GM21786 (cell line): ENCODE measurements at regions not wholly inside any gene's neighbourhood (a gene's known extent, or its start where the extent isn't known, plus 50 kb on each side); places are given as distances from the start of the nearest gene placed in this dataset.

Experiments
- ATAC-seq: cut with Tn5 transposase; IDR thresholded peaks from one replicate; pipeline ENCODE4 v1.9.1; 2021; ENCODE audit not compliant: unreplicated experiment

GRCh38 chr1:193625255-193625654, 438.8 kb upstream of the B3GALT2 start:
- ATAC-seq, result no peak

- ATAC-seq, result no peak
Measured at GRCh38 chr1:193619911-193620310, 433.5 kb upstream of the B3GALT2 start.

- no peak for ATAC-seq
Measured at GRCh38 chr1:193614817-193615216, 428.4 kb upstream of the B3GALT2 start.

DNA sequence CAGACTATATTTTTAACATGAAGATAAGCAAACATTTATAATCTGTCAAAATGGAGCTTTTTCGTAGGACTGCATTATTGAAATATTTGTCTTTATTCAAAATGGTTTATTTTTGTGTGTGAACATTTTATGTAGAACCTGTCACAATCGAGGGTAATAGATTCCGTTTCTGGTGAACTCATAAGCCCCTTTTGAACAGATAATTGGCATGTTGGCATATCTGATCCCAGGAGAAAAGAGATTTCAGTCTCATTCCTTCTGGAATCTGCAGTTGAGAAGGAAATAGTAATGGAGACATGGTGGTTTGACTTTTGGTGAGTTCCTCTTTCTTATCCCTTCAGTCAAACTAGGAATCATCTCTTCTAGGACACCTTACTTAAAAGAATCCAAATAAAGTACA, 427.9 kb upstream of the B3GALT2 start:
- ATAC-seq, result no peak

DNA sequence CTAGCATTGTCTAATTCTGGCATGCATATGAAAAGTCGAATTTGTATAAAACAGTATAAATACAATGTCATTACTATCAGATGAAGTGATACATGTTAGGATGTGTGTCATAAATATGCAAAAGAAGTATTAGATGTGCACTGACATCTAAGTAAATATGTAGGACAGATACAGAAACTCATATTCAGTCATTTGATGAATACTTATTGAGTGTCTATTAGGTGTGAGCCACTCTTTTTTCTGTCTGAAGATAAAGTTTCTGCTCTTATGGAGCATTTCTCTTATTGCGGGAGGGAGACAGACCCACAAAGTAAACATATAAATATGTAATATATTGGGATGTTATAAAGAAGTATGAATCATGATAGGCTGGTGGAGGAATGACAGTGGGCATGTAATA, 426.6 kb upstream of the B3GALT2 start:
- no peak for ATAC-seq

- ATAC-seq, result no peak
Measured at GRCh38 chr1:193609592-193609991, 423.2 kb upstream of the B3GALT2 start.

DNA sequence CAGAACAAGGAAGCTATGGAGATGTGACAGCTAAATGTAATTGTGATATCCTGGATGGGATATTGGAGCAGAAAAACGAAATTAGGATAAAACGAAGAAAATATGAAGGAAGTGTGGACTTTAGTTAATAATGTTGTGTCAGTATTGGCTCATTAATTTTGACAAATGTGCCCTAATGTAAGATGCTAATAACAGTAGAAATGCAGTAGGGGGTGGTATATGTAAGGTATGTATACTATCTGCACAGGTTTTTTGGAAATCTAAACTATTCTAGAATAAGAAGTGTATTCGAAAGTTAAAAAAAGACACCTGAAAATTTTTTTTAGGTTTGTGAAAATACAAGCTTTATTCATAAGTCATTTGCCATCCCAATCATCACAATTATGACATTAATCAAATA, 421.4 kb upstream of the B3GALT2 start:
- no peak for ATAC-seq

DNA sequence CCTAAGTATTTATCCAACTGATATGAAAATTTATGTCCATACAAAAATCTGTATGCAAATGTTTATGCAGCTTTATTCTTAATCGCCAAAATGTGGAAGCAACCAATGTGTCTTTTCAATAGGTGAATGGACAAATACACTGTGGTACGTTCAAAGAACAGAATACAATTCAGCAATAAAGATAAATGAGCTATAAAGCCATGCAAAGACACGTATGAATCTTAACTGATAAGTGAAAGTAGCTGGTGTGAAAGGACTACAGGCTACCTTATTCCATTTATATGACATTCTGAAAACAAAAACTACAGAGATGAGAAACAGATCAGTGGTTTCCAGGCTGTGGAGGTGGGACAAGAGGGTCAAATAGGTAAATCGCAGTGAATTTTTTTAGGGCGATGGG, 419.6 kb upstream of the B3GALT2 start:
- ATAC-seq, result no peak

GRCh38 chr1:193602705-193603104, 416.3 kb upstream of the B3GALT2 start:
- ATAC-seq, result no peak

DNA sequence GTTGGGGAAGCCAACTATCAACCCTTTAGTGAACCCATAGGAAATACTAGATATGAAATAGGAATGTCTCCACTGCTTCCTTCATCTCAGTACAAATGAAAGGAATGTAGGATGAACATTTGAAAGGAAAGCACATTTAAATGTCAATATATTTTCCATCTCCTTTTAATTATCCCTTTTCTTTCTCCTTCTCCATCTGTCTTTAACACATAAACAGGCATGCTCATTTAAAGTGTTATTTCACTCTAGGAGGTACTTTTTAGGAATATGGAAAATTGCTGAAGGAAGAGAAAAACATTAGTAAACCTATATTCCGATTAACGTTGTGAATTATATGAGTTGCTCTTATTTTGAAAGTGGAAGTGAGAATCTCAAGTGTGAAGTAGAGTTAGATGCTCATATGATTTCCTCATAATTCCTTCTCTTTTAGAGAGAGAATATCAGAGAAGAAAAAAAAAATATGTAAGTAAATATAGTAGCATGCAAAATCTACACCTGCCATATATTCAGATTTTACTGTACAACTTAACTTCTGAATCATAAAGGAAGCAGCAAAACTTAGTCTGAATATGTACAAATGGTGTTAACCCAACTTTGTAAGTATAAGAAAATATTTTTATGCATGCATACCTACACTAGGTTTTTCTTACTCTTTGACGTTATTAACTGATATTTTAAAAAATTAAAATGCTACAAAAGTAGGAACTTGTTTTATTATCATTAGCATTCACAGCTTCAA, 406.9 kb upstream of the B3GALT2 start:
- no peak for ATAC-seq

GRCh38 chr1:193592317-193592716, 405.9 kb upstream of the B3GALT2 start:
- ATAC-seq, result no peak

GRCh38 chr1:193590102-193590501, 403.7 kb upstream of the B3GALT2 start:
- no peak for ATAC-seq

DNA sequence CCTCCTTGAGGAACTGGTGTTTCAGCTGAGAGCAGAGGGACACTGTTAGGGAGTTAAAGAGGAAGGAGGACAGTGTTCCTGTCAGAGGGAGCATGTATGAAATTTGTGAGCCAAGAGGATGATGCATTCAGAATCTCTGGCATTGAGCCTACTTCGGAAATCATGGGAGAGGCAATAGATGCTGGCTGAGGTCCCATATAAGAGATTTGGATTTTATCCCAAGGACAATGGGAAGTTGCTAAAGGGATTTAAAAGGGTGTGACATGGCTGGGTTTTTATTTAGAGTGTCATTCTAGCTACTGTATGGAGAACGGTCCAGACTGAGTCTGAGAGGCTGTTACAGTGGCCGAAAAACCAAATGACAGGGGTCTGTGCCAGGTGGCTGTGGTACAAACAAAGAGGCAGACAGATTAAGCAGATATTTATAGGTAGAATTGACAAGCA, 403.2 kb upstream of the B3GALT2 start:
- ATAC-seq, result no peak

DNA sequence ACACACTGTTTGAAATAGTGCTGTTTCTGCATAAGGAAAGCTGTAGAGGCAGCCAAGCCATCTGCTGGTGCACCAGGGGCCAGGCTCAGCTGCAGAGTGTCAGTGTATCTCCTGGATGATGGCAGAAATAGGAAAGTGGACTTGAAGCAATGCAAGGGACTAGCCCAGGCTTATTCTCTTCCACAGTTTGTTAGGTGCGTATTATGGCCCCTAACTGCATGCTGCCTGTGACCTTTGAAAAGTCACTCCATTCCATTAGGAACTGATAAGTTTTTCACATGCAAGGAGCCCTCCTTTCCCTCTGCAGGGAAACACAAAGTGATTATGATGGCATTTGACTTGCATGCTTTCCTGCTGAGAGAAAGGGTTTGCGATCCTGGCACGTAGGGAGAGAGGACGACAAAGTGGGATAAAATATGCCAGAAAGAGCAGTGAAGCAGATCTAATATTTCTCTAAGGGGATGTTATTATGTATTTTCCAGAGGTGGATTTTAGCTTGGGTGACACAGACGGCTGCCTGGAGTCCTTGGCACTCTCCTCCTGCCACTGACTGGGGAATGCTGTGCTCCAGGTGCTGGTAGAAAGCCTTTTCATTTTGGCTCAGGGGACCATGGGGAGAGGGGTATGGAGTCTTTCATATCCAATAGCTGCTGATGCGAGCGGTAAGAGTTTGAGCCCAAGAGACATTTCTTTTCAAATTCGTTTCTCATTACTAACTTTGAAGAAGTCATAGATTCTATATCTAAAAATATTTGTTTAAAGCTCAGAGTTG, 402.1 kb upstream of the B3GALT2 start:
- no peak for ATAC-seq

DNA sequence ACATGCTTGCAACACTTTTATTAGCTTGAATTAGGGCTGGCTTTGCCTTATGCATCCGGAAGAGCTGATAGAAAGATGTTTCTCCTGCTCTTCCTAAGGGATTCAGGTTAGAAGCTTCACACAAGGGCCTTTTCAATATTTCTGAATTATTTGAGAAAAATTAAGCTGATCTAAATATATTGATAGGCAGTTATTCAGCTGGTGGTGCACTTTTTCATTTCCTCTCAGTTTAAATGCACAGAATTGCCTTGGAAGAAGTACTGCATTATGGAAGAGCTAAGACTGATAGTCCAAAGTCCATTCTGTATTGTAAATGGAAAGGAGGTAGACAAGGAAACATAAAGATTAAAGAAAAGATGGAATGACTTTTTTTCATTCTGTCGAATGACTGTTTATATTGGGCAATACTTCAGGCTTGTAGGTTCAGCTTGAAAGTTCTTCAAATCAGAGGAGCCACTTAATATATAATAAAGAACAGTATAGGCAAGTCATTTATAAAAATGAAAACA, 398.4 kb upstream of the B3GALT2 start:
- no peak for ATAC-seq

DNA sequence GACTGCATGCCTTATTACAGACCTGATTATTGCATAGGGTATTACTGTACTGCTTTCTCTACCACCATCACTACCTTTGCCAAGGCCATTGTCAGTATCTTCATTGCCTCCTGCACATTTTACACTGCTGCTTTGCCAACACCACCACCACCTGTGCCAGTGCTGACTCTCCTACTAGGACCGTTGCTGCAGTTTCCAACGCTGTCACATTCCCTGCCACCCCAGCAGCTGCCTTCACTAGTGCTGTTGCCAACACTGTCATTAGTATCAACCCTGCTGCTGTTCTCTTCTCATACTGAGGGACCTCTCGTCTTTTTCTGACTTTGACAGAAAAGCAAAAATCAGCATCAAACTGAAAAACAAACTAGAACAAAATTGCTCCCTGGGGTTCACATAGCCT, 394.9 kb upstream of the B3GALT2 start:
- ATAC-seq, result no peak

GRCh38 chr1:193580419-193580818, 394.0 kb upstream of the B3GALT2 start:
- ATAC-seq, result no peak

DNA sequence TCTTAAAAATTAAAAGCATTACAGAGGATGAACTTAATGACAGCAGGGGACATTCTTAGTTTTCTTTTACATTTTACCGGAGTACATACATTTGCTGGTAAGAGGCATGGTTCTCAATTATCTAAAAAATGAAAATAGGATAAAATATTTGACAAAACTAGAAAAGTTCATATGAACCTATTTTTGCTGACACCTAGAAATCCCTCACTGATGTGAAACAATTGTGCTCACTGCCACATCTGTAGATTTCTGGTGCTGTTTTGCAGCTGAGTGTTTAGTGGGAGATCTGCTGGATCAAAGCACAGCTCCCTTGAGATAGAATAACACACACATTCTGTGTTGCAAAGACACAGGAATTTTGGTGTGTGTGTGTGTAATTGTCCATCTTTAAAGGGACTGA, 392.9 kb upstream of the B3GALT2 start:
- ATAC-seq, result no peak

DNA sequence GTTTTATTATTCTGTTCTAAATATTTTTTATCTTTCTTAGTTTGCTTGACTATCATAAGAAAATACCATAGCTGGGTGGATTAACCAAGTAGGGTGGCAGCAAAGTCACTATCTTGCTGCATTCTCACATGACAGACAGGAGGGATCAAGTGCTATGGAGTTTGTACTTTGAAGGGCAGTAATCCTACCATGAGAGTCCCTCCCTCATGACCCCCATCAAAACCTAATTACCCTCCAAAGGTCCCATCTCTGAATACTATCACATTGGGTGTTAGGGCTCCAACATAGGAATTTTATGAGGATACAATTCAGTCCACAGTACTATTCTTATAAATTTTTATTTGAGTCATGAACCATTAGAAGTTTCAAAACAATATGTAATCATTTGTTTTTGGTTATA, 388.5 kb upstream of the B3GALT2 start:
- no peak for ATAC-seq

GRCh38 chr1:193569983-193570269, 383.5 kb upstream of the B3GALT2 start:
- ATAC-seq, result no peak

DNA sequence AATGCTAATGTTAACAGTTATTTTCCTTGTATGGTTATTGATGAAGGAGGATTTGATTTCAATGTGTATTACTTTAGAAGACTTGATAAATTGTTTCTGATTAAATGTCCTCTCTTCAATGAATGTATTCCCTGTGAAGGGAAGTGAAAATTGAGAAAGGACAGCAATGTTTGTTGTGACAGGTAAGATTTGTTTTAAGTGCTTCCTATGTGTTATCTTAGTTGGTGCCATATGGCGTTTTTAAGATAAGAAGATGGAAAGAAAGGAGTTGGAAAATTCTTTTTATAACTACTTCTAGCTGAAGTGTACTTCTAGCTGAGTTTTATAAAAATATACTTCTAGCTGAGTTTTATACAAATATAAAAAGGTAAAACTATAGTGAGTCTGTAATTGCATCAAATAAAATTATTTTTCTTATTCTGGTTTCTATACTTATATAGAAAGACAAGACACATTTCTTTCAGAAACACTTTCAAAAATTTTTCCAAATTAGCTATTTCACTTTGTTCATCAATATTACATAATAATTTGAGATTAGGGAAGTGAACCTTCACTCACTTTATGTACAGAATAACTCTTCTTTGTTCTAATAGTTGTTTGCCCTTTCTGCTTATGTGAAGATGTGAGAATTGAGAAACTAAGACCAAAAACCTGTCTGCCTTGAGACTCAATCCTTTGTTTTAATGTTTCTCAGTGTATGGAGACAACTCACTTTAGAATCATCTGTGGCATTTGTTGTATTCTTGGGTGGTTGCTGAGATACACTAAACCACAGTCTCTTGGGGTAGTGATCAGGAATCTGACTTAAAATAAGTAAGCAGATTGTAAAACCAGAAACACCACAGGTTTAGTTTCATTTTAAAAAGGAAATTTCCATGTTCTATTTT, 382.9 kb upstream of the B3GALT2 start:
- ATAC-seq, result peak; percentile 55

DNA sequence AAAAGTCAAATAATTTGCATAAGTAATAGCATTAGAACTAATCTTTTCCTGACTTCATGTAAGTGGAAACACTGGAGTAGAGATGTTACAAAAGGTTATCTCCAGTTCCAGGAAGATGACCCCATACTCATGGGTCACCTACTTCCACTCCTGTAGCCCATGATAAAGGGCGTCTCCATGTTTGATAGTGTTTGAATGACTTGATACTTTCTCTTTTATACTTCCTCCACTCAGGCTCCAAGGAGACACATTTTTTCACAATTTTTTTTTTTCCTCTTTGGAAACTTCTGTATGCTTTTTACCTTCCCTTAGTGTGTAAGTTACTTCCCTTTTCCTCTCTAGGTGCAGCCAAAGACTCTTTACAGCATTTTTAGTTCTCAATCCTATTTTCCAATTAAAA, 382.1 kb upstream of the B3GALT2 start:
- ATAC-seq, result no peak
